HG02981 (cell line): ENCODE measurements at regions not wholly inside any gene's neighbourhood (a gene's known extent, or its start where the extent isn't known, plus 50 kb on each side); places are given as distances from the start of the nearest gene placed in this dataset.

ENCODE experiments used
- ATAC-seq: cut with Tn5 transposase; IDR thresholded peaks from one replicate; pipeline ENCODE4 v1.9.1; 2021; ENCODE audit warnings: mild to moderate bottlenecking, moderate library complexity; ENCODE audit not compliant: unreplicated experiment

GRCh38 chr14:87343652-87344051 lies 649.3 kb downstream of the GALC start:
- ATAC-seq, result no peak

DNA sequence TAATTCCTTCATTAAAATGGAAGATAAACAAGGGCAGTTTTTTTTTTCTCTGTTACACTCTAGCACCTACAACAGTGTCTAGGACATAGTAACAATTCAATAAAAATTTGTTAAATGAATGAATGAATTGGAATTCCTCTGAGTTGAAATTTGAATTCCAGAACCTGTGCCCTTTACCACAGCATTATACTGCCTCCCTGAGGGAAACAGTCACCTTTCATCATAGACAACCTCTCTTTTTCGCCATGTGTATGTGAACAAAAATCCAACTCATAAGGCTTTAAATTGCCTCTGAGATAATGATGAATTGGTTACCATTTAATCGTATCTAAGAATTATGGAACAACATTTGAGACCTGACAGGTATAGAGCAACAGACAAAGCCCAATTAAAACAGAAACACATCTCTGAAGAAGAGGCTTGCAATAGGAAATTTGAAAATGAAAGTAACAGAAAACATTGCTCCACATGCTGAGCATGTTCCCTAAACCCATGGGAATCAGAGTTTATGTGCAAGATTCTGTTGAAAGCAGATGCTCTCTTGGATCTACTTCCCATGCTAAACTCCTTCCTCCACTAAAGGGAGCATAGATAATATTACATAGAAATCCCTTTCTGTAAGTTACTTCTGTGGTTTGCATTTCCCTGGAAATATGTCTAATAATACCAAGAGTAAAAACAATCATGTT lies 657.8 kb downstream of the GALC start:
- no peak for ATAC-seq

DNA sequence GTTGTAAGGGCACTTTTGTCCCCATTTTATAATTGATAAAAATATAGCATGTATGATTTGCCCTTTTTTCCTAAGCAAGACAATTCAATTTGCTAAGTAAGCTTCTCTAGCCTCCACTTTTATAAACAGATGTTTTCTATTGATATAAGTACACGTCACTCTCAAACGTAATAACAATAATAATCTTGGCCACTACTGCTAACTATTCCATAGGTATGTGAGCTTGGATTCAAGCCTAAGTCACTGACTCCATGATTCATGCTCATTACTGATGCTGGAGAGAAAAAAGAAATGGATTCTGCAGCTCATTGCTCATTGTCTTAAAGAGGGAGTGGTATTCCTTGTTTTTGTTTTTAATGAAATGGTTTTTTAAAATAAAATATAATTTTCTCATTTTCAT lies 661.0 kb downstream of the GALC start:
- no peak for ATAC-seq

DNA sequence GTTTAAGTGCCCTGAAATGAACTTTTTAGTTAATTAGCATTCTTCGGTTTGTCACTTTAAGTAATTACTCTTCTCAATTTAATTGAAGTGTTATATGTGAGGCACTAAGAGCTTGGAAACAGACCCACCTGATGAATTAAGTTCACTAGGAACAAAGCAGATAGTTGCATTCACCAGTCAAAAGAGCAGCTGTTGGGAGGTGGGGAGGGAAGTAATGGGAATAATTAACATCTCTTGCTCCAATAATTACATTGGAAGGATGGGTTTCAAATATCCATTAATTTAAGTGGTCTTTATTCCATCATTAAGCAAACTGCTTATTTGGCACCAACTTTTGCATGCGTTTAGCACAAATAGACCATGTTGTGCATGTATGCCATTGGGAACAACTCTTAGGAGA lies 667.2 kb downstream of the GALC start:
- ATAC-seq, result no peak

DNA sequence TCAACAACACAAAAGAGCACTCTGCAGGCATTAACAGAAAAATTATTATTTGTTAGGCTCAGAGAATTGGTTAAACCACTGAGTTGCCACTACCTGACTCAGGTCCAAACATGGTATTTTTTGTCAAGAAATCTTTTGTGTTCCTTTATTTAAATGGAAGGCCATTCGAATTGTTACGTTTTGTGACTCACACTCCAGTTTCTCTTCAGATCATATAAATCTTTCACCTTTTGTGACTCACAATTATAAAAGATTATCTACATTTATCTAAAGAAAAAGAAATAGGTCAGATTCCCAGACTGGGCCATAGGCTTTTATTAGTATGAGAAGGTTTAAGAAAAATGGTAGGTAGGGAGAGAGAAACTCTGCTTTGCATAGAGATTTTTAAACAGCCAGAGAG lies 669.8 kb downstream of the GALC start:
- no peak for ATAC-seq

DNA sequence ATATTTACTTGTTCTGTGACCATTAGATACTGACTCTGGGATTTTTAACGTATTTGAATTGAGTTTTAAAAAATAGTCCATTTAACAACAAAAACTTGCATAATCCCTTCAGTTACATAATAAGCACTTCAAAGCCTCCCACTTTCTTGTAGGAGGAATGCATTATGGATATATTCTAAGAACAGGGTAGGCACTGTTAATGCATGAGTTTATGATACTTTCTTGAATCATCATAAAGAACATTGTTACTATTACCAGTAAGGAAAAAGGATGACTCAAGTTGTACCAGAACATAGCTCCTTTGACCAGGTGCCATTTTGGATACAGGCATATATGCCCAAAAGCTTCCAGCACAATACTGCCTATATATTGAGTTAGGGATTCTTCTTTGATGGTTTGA lies 671.4 kb downstream of the GALC start:
- no peak for ATAC-seq

DNA sequence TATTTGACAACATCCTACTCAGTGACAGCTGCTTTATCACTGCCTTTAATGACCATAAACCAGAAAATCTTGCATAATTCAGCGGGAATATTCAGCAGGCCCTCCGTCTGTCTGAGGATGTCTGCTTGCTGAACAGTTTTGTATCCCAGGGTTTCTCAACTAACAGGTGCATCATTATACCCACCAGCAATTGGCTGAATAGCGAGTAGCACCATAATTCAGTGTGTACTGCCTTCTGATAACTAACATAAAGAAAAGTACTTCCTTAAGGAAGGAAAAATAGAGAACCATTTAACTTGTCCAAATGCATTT lies 680.1 kb downstream of the GALC start:
- no peak for ATAC-seq

DNA sequence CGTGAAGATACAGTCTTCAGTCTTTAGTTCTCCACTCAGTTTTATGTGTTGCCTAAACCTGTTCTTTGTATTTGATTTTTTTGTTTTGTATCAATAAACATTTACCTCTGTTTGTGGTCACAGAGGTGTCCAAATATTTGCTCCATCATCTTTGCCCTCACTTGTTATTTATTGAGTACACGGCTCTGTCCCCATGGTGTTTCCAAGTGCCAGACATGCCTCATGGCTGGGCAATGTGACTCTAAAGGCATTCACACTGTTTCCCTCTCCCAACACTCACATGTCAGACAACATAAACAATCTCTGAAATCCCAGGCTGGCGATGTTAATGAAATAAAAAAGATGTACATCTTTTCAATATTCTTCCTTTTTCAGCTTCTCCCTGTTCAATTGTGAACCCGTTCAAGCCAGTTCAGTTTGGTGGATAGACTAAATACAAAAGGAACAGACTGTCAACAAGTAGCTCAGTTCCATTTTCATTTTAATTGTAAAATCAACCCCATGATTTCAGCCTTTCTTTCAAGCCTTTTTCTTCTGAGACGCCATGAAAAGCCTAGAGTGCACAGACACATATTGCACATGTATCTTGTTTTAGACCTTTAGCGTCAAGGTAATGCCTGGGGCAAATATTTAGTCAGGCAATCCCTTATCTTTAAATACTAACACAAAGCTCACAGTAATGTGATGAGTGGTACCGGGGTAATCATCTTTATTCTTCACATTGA lies 680.7 kb downstream of the GALC start:
- no peak for ATAC-seq

DNA sequence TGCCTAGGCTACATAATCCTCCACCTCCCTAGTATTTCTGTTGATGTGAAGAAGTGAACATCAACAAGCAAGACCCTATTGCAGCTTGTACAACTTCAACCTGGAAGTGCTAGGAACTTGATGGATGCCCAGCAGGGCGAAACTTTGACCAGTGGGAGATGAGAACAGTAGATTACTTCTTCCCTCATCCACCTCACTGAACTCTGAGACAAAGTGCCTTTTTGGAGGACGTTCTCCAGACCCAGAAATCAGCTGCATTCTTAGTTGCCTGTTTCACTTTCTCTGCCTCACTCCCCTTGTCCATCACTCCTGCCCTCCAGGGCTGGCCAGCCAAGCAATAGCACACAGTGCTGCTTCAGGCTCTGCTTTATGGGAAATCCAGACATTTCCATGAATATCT lies 683.4 kb downstream of the GALC start:
- ATAC-seq, result no peak

- no peak for ATAC-seq
Observed at GRCh38 chr14:87306409-87307168, 686.4 kb downstream of the GALC start.

GRCh38 chr14:87305345-87305744 lies 687.6 kb downstream of the GALC start:
- no peak for ATAC-seq

DNA sequence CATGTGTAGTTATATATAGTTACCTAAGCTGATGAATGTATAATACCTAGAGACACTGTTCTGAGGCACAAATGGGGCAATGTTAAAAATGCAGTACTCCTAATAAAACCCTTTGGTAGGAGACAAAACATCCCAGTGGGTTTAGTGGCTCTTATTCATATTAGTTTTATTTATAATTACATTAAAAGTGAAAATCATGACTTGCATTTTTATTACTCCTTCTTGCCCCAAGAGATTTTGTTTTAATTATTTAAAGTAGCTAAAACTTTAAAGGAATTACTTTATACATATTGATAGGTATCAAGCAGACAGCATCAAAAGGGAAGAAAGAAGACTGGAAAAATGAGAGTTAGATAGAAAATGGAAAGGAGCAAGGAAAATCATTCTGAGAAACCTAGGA lies 688.6 kb downstream of the GALC start:
- no peak for ATAC-seq

DNA sequence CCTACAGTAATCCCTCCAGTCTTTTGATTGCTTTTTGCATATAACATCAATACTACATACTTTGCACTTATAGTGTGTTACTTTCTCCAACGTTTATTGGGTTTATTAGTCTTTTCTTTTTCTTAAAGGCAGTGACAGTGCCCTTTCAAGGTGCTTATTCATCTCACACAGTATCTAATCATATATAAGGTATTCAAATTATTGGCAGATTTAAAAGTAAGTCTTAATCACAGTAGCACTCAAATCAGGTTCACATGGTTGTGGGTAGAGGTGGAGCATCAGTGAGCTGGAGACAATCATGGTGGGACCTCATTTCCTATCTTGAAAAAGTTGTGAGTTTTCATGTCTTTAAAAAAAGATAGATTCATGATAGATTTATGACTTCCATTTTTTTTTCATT lies 706.2 kb downstream of the GALC start:
- no peak for ATAC-seq

DNA sequence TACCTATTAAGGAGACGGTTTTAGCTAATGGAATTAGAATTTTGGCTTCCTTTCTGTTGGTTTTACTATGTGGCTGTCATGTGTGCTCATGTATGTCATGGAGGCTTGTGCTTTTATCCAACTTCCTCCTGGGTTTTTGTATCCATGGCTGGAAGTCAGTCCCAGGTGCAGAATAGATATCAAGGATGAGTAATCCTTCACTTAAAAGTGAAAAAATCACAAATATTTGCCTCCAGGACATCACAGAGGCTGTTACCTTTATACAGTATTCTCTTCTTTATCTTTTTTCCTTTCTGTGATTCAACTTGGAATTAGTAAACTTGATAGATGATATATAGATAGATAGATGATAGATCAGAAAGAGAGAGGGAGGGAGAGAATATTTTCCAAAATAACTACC lies 706.8 kb downstream of the GALC start:
- ATAC-seq, result no peak

GRCh38 chr14:87285506-87285905 lies 707.5 kb downstream of the GALC start:
- ATAC-seq, result no peak

- ATAC-seq, result no peak
Observed at GRCh38 chr14:87283547-87283946, 709.4 kb downstream of the GALC start.

DNA sequence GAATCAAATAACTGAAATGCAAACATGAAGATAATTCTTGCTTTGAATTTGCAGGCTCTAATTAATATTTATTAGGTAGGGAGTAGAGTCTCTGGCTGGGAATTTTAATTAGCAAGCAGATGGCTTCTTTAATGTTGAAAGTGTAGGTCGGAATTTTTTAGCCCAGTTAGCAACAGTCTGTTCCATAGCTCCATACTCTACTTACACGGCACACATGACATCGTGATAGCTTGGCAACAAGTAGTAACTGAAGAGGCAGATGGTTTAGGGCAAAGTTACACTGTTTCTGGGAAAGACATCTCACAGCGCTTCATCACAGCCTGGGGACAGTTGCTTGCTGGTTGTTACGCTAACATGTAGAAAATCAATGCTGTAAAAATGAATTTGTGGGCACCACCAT lies 710.7 kb downstream of the GALC start:
- no peak for ATAC-seq

DNA sequence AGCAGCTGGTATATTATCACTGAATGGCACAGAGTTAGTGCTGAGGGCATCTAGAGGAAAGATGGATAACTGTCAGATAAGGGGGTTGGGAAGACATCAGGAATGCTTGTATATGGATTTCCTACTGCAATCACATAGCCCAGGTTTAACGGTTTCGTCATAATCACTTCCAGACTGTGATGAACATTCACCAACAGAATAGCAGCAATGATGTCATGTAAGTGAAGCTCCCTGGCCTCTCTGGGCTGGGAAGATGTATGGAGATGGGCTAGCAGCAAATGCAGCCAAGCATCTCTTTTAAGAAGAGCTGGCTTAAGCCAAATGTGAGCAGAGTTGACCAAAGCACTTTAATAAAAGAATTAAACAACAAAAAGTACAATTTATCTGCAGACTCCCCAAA lies 714.6 kb downstream of the GALC start:
- no peak for ATAC-seq

DNA sequence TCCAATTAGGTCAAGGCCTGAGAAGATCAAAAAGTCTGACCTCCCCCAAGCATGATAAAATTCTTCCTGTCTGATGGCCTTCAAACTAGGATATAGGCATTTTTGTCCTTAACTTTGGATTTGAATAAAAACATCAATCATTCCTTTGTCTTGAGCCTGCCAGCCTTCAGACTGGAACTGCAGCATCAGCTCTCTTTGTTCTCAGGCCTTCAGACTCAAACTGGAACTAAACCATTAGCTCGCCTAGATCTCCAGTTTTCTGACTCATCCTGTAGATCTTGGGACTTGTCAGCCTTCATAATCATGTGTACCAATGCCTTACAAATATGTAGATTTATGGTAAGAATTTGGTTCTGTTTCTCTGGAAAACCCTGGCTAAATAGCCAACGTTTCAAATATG lies 721.7 kb downstream of the GALC start:
- no peak for ATAC-seq

DNA sequence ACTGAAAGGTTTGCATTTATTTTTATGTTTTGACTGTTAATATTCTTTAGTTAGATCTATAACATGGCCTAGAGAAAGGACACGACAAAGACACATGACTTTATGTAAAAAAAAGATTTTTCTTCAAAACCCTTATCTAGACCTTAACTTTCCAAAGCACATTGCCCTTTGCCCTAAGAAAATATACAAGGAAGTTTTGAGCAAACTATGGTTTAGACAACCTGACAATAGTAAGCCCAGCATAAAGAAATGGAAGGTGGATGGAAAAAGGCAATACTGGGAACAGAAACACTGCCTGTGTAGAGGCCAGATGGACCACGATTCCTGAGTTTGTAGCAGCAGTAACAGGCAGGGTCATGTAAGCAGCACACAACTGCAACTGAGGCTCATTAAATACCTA lies 724.0 kb downstream of the GALC start:
- ATAC-seq, result no peak

GRCh38 chr14:87264796-87265195 lies 728.2 kb downstream of the GALC start:
- ATAC-seq, result no peak

- ATAC-seq, result no peak
Observed at GRCh38 chr14:87264272-87264785, 728.7 kb downstream of the GALC start.
